GM12878 (cell line): ENCODE measurements at regions not wholly inside any gene's neighbourhood (a gene's known extent, or its start where the extent isn't known, plus 50 kb on each side); places are given as distances from the start of the nearest gene placed in this dataset.
"Not testable (repeated sequence)": the region's sequence is repeated elsewhere in the genome, so short reads cannot be mapped to it uniquely, and the experiment has no call there.

Source experiments
- ASH2L ChIP-seq: fragments of 300-600, 200-600 bp; sonication (generic); IDR thresholded peaks from 2 replicates; pipeline ENCODE4 v1.6.1; 2017; ENCODE audit warnings: low read depth, mild to moderate bottlenecking, borderline replicate concordance
- CREB1 ChIP-seq: IDR thresholded peaks from 2 replicates; pipeline ENCODE4 v1.6.1; 2012; ENCODE audit warnings: low read depth, mild to moderate bottlenecking, inconsistent platforms
- CTCF ChIP-seq, 3 experiments: IDR thresholded peaks in 2 of 3; conservative IDR thresholded peaks in 1 of 3; 2 replicates each; pipeline ENCODE4 v1.5.1; 2011; ENCODE audit warnings: low read depth in 3 of 3, low read length in 3 of 3, mild to moderate bottlenecking in 3 of 3, control low read depth in 2 of 3, moderate library complexity in 2 of 3, inconsistent platforms in 1 of 3, mixed read lengths in 1 of 3; ENCODE audit not compliant: control insufficient read depth in 2 of 3, insufficient read depth in 1 of 3; ENCODE audit errors: extremely low read depth in 1 of 3
- EED ChIP-seq: sonication (generic); IDR thresholded peaks from 2 replicates; pipeline ENCODE4 v1.6.1; 2016; ENCODE audit warnings: antibody characterized with exemption, low read depth
- EP300 ChIP-seq, 2 experiments: fragments of 150-350 bp in 1 of 2; IDR thresholded peaks; 2 replicates each; pipeline ENCODE4 v1.6.1; 2011 to 2012; ENCODE audit warnings: low read depth in 2 of 2, low read length in 2 of 2, borderline replicate concordance in 1 of 2, improper control_type of control experiment in 1 of 2, inconsistent platforms in 1 of 2; ENCODE audit not compliant: control insufficient read depth in 1 of 2
- GABPA ChIP-seq: IDR thresholded peaks from 2 replicates; pipeline ENCODE4 v1.6.1; 2014; ENCODE audit warnings: antibody characterized with exemption, low read depth, mild to moderate bottlenecking, inconsistent platforms
- HDAC2 ChIP-seq: fragments of 200-600 bp; sonication (generic); IDR thresholded peaks from 2 replicates; pipeline ENCODE4 v1.6.1; 2017
- REST ChIP-seq: IDR thresholded peaks from 2 replicates; pipeline ENCODE4 v1.6.1; 2012; ENCODE audit warnings: mild to moderate bottlenecking, low read depth, low read length

GRCh38 chr7:121674455-121674854 lies 198.5 kb upstream of the PTPRZ1 start:
- not testable (repeated sequence) for TF ChIP-seq GABPA; REST; EED; HDAC2; ASH2L; EP300 (IDR thresholded peaks at IDR 0.05; ENCODE audit: borderline replicate concordance in 1 of 2, control insufficient read depth in 1 of 2, low read depth in 2 of 2, low read length in 2 of 2); CREB1; CTCF (IDR thresholded peaks at IDR 0.05 in 2 of 3, conservative IDR thresholded peaks at IDR 0.05 in 1 of 3; ENCODE audit: control insufficient read depth in 2 of 3, extremely low read depth in 1 of 3, insufficient read depth in 1 of 3, low read depth in 3 of 3, low read length in 3 of 3)
